ENCODE measurements at regions not wholly inside any gene's neighbourhood (a gene's known extent, or its start where the extent isn't known, plus 50 kb on each side); places are given as distances from the start of the nearest gene placed in this dataset.

- TF ChIP-seq CTCF (IDR thresholded peaks at IDR 0.05) (no peak), ETV6 (CRISPR knock-in tag; IDR thresholded peaks at IDR 0.05) (no peak), FOXK1 (CRISPR knock-in tag; IDR thresholded peaks at IDR 0.05) (no peak), GTF2I (CRISPR knock-in tag; conservative IDR thresholded peaks at IDR 0.05) (no peak), PRDM15 (CRISPR knock-in tag; IDR thresholded peaks at IDR 0.05) (no peak), ZNF232 (CRISPR knock-in tag; IDR thresholded peaks at IDR 0.05) (no peak)
- TF ChIP-seq, protein P1, sequence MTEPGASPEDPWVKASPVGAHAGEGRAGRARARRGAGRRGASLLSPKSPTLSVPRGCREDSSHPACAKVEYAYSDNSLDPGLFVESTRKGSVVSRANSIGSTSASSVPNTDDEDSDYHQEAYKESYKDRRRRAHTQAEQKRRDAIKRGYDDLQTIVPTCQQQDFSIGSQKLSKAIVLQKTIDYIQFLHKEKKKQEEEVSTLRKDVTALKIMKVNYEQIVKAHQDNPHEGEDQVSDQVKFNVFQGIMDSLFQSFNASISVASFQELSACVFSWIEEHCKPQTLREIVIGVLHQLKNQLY (CRISPR knock-in tag; IDR thresholded peaks at IDR 0.05): no peak
- TF ChIP-seq, protein P2, sequence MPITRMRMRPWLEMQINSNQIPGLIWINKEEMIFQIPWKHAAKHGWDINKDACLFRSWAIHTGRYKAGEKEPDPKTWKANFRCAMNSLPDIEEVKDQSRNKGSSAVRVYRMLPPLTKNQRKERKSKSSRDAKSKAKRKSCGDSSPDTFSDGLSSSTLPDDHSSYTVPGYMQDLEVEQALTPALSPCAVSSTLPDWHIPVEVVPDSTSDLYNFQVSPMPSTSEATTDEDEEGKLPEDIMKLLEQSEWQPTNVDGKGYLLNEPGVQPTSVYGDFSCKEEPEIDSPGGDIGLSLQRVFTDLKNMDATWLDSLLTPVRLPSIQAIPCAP (CRISPR knock-in tag; IDR thresholded peaks at IDR 0.05): no peak
- TF ChIP-seq, protein P3, sequence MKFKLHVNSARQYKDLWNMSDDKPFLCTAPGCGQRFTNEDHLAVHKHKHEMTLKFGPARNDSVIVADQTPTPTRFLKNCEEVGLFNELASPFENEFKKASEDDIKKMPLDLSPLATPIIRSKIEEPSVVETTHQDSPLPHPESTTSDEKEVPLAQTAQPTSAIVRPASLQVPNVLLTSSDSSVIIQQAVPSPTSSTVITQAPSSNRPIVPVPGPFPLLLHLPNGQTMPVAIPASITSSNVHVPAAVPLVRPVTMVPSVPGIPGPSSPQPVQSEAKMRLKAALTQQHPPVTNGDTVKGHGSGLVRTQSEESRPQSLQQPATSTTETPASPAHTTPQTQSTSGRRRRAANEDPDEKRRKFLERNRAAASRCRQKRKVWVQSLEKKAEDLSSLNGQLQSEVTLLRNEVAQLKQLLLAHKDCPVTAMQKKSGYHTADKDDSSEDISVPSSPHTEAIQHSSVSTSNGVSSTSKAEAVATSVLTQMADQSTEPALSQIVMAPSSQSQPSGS (CRISPR knock-in tag; IDR thresholded peaks at IDR 0.05; ENCODE audit: borderline replicate concordance, low read depth): no peak
- TF ChIP-seq, protein P4, sequence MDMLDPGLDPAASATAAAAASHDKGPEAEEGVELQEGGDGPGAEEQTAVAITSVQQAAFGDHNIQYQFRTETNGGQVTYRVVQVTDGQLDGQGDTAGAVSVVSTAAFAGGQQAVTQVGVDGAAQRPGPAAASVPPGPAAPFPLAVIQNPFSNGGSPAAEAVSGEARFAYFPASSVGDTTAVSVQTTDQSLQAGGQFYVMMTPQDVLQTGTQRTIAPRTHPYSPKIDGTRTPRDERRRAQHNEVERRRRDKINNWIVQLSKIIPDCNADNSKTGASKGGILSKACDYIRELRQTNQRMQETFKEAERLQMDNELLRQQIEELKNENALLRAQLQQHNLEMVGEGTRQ (CRISPR knock-in tag; IDR thresholded peaks at IDR 0.05): no peak
Observed at GRCh38 chr22:45077826-45078334, 68.1 kb upstream of the PHF21B start.
